LNCAP (cell line): ENCODE measurements at regions not wholly inside any gene's neighbourhood (a gene's known extent, or its start where the extent isn't known, plus 50 kb on each side); places are given as distances from the start of the nearest gene placed in this dataset.
A peak's percentile ranks its signal among the peaks of the same experiment; 100 is the strongest.

Experiments used
- TF ChIP-seq, protein P1 (sequence below): fragments of 450-650 bp; IDR thresholded peaks from 2 replicates; pipeline ENCODE4 v1.5.1; 2017; ENCODE audit warnings: mild to moderate bottlenecking

DNA sequence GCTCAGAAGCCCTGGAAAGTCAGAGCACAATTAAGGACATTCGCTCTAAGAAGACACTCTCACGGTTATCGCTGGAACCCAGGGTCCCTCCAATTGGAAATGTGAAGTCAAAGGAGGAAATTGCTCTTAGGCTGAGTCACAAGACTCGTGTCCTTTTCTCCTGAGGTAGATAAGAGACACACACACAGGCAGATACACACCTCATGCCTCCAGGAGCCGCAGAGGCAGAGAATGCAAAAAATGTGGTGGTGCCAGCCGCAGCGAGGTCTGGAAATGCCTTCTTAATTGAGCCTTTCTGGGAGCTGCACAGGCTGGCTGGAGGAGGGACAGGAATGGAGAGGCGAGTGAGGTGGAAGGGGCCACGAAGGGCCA is 189.3 kb downstream of the OPA1 start:
- TF ChIP-seq, protein P1, sequence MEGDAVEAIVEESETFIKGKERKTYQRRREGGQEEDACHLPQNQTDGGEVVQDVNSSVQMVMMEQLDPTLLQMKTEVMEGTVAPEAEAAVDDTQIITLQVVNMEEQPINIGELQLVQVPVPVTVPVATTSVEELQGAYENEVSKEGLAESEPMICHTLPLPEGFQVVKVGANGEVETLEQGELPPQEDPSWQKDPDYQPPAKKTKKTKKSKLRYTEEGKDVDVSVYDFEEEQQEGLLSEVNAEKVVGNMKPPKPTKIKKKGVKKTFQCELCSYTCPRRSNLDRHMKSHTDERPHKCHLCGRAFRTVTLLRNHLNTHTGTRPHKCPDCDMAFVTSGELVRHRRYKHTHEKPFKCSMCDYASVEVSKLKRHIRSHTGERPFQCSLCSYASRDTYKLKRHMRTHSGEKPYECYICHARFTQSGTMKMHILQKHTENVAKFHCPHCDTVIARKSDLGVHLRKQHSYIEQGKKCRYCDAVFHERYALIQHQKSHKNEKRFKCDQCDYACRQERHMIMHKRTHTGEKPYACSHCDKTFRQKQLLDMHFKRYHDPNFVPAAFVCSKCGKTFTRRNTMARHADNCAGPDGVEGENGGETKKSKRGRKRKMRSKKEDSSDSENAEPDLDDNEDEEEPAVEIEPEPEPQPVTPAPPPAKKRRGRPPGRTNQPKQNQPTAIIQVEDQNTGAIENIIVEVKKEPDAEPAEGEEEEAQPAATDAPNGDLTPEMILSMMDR = no peak

- TF ChIP-seq, protein P1 = no peak
Measured at GRCh38 chr3:193782747-193783146, 189.7 kb downstream of the OPA1 start.

DNA sequence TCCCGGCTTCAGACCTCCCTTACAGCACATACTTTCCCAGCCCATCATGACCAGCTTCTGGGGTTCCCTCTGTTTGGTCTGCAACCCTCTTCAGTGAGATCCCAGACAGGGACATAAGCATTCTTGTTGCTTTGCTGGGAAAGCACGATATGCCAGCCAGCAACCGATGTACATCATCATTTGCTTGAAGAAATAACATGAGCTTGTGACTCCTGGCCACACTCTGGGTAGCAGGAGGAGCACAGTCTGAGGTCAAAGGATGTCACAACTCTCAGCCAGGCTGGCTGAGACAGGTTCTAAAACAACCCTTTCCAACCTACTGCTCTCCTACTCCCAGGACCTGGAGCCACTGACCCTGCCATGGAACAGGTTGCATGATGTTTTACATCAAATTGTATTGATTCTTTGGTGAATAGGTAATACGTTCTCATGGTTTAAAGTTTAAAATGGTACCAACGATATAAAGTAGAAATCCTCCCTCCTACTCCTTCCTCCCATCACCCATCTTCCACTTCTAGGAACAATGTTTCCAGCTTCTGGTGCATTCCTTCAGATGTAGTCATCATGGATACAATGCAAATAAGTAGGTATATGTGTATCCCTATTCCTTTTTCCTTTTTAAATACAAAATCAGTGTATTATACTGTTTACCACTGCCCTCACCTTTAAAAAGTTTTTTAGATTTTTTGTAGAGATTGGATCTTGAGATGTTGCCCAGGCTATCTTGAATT is 190.3 kb downstream of the OPA1 start:
- TF ChIP-seq, protein P1 = no peak

DNA sequence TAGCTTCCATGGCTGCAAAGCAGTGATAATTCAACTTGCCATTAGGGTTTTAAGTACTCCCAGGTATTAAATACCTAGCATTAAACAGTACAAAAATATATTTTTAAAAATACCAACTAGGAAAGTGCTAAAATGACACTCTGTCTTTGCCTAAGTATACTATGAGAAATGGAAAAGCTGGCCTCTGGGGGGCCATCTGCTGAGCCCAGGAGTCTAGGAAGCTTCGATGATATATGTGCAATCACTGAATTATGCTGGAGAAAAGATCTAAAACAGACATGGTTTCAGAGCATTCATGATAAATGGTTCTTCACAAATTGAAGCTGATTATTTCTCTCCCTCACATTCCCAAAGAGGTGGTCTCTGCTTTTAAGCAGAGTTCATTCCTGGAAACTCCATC is 191.8 kb downstream of the OPA1 start:
- TF ChIP-seq, protein P1 = no peak

GRCh38 chr3:193787496-193787870 is 194.5 kb downstream of the OPA1 start:
- TF ChIP-seq, protein P1 = no peak

DNA sequence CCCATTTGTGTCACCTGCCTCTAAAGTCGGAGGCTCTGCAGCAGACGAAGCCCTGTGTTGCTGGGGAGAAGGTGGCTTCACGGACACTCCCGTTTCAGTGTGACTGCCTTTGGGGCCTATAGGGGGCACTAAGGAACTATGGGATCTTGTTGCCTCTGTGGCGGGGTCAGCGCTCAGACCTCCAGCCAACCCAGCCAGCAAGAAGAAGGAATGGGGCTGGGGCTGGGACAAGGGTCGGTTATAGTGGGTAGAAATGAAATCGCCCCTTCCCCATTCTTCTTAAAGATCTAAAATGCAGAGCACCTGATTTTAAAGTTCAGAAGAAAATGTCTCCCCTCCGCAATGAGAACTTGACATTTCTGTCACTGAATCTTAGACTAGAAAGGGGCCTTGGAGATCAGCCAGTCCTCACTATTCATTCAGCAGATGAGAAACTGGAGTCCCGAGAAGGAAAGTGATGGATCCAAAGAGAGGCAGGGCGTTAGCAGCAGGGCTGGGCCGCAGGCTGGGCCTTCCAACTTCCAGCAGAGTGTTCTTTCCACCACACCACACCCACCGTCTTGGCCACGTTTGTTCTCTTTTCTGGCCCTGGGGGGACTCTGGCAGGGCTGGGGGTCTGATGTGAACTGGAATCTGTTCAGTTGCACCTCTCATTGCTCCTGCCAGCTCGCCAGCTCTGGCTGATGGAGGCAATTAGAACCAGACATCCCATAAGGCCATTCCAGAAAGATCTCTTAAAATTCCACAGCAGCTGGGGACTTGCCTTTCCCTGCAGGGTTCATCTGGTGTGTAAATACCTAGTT is 195.4 kb downstream of the OPA1 start:
- TF ChIP-seq, protein P1 = peak; percentile 64

- TF ChIP-seq, protein P1 = no peak
Measured at GRCh38 chr3:193789455-193789854, 196.4 kb downstream of the OPA1 start.
